OCI-M2 (cell line): ENCODE measurements at regions not wholly inside any gene's neighbourhood (a gene's known extent, or its start where the extent isn't known, plus 50 kb on each side); places are given as distances from the start of the nearest gene placed in this dataset.

Experiments used
- DNase-seq: peaks from one replicate; lab custom pipeline; 2025; ENCODE audit not compliant: unreplicated experiment; lab: John Stamatoyannopoulos, UW

DNA sequence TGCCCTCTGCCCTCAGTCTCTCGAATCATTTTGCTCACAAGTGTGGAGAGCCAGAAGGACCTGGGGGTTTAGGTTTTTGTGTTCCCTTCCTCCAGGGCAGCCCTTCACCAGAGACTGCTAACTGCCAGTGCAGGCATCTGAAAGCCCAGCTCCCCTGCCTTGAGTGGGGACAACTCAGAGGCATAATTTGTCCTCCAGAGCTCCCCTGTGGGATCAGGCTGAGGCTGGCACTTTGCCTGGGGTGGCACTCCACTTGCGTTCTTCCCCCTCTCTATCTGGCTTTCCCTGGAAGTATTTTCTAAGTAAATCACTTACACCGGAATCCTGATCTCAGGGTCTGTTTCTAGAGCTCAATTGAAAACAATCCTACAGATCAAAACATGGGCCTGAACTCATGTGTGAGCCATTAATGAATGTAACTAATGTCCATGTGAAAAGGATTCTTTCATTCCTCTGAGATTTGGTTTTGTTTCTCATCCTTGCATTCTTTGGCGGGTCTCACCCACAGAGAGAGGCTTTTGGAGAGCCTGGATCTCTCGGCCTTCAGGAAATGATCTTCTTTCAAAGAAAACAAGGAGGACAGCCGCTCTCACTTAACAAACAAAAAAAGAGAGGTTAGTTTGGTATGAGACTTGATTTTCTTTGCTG lies 125.7 kb upstream of the RIPOR2 start:
- no peak for DNase-seq

DNA sequence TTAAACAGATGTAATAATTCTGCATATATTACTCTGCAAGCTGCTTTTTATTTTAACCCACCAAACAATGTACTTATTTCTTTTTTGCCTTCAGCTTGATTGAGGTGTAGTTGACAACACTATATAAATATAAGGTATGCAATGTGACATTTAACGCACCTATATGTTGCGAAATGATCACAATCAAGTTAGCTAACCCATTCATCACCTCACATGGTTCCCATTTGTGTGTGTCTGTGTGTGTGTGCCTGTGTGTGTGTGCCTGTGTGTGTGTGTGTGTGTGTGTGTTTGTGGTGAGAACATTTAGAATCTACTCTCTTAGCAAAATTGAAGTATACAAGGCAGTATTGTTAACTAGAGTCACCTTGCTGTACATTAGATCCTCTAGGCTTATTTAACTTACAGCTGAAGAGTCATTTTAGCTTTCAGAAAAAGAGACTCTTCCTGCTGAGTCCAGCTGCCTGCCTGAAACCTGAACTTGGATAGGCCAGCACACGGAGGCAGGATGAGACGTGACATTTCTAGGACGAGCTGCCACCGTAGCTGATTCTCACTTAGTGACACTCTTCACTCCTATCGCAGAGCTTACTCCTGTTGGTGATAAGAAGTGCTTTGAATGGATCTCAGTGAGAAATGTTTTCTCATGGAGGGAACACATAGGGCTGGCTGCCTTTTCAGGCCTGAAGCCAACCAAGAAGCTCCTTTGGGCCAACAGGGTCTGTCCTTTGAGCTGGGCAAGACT lies 126.5 kb upstream of the RIPOR2 start:
- DNase-seq, result no peak

DNA sequence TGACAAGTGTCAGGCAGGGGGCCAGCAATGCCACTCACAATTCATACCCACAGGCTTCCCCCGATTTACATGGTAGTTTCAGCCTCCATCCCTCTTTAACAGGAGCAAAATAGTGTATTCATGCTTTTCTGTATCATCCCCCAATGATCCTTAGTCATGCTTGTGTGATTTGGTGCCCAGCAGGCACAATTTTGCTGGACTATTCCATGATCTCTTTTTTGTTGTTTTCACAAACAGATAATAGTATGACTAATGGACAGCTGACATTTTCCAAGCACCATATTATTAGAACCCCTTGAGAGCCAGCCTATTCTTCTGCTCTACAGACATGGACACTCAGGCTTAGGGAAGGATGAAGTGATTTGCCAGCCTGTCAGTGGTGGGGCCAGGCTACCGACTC lies 128.2 kb upstream of the RIPOR2 start:
- no peak for DNase-seq

DNA sequence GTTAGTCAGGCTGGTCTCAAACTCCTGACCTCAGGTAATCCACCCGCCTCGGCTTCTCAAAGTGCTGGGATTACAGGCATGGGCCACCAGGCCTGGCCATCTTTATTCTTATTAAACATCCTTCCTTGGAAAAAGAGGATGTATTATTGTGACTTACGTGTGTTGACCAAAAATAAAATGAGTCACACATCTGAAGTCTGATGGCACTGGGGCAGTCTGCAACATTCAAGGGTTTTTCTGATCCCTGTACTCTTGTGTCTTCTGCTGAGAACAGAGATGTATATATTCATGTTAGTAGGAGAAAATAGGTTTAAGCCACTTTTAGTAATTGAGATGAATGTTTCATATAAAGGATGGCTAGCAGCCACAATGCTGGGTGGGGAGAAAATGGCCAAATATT lies 129.9 kb upstream of the RIPOR2 start:
- DNase-seq, result no peak

GRCh38 chr6:25066593-25066992 lies 130.8 kb upstream of the RIPOR2 start:
- DNase-seq, result no peak

GRCh38 chr6:25068866-25069265 lies 133.1 kb upstream of the RIPOR2 start:
- DNase-seq, result no peak

GRCh38 chr6:25070547-25071366 lies 135.0 kb upstream of the RIPOR2 start:
- DNase-seq, result peak; percentile 85

DNA sequence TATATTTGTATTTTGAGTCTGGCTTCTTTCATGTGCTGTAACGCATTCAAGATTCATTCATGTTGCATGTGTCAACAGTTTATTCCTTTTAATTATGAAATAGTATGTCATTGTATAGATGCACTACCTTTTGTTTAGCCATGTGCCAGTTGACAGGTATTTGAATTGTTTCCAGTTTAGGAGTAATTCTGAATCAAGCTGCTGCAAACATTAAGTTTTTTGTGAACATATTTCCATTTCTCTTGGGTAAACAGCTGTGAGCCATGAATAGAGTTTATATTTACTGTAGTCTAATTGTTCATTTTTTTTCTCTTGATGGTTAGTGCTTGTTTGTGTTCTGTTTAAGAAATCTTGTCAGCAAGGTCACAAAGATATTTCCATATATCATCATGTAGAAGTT lies 142.4 kb upstream of the RIPOR2 start:
- no peak for DNase-seq

DNA sequence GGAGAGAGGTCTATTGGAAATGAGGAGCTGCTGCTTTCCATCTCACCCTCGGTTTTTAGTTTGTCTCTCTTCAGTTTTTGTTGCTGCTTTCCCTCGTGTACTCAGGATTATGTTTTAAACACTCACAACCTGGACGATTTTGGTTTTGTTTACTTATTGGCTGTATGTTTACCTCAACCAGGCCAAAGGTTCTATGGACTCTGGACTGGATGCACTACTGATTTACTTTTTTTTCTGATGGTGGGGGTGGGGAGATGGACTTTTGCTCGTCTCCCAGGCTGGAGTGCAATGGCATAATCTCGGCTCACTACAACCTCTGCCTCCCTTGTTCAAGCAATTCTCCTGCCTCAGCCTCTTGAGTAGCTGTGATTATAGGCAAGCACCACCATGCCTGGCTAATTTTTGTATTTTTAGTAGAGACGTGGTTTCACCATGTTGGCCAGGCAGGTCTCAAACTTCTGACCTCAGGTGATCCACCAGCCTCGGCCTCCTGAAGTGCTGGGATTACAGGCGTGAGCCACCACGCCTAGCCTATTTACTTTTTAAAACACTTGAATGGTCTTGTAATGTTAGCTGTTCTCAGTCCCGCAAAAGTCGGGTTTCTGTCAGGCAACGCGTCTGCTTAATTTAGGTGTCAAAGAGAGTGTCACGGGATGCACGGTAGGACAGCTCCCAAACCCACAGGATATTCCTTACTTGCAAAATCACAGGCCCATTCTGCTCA lies 148.2 kb upstream of the RIPOR2 start:
- no peak for DNase-seq

GRCh38 chr6:25084508-25084833 lies 148.7 kb upstream of the RIPOR2 start:
- no peak for DNase-seq

DNA sequence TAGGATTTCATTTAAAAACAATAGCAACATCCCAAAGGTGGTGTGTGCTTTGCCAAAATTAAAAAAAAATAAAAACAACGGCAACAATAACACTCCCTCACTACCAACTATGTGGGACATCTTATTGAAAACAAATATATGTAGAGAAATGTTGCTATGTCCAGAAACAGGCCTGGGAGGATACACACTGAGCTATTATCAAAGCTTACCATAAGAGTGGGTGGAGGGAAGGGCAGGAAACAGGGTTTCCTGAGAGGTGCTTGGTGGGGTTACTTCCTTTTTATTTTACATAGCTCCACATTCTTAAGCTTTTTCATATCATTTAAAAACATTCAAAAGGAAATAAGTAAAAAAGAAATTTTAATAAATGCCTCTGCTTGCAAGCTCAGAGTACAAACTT lies 150.0 kb upstream of the RIPOR2 start:
- no peak for DNase-seq

- no peak for DNase-seq
These were observed 150.8 kb upstream of the RIPOR2 start for GRCh38 chr6:25086500-25087091.

DNA sequence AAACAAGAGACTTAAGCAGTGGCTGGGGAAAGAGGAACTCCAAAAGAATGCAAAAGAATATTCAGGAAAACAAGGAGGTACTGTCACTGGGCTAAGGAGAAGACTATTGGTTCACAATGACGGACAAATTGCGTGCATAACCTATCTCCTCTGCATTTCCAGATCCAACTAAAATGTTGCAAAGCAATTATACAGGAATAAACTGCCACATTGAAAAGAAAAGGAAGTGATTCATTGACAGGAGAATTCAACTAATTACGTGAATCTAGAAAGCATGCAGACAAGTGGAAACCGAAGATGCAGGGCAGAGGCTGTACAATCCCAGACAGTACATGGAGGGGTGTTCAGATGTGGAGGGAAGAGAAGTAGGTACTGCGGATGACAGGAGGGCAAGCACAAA lies 152.8 kb upstream of the RIPOR2 start:
- DNase-seq, result no peak

DNA sequence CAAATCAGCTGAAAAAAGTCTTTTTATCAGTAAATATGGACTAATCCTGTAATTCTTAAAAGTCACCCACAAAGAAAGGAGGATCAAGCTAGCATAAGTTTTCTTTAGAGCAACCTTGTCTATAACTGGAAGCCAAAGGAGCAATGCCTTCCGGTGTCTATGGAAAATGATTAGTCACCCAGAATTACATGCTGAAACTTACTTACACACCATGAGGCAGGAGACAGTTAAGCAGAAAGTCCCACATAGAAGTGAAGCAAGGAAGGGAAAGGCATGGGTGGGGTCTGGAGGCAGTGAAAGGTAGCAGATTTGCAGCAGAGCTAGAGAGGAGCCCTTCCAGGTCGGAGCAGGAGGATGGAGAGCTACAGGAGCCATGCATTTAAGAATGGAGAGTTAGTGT lies 153.7 kb upstream of the RIPOR2 start:
- no peak for DNase-seq

DNA sequence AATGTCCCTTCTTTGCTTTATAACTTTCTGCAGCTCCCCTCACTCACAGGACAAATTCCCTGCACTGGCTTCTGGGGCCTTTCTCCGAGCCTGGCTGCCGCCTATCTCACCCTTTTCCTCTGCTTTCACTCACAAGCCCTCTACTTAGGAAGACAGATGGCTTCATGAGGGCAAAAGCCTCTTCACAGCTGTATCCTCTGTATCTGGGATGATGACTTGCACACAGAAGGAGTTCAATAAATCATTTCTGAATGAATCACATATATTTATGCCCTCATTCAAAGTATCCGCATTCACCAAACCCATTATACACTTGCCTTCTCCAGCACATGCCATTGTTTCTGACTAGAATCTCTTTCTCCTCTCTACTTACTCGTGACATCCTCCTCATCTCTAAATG lies 159.0 kb upstream of the RIPOR2 start:
- DNase-seq, result no peak

DNA sequence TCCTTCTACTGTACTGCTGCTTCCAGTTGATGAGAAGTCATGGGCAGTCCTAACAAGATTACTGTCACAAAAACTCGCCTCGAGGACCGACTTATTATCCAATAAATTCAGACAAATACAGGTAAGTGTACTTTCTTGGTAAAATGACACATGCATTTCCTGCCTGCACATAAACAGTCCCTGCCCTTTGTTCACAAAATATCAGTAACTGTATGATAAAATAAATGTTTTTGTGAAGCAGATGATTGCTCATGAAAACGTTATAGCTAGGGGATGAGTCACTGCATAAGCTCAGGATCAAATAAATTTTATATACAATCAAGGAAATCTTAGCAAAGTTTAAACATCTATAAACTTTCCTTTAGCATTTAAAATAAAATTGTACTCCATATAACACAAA lies 164.5 kb upstream of the RIPOR2 start:
- no peak for DNase-seq

DNA sequence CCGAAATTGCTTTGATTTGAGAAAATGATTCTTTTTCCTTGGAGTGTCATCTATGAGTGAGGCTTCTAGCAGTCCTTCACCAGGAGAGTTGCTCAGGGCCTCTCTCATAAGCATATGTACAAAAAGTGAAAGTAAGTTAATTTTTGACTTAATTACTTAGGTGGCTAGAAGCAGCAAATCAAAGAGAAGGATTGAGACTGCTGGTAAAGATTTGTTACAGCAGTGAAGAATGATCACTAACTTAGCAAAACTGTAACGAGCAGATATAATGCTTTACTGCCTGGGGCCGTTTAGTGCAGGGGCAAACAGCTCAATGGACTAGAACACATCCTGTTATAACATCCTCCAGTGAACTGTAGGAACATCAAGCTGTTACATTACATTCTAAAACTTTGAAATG lies 167.8 kb upstream of the RIPOR2 start:
- no peak for DNase-seq

DNA sequence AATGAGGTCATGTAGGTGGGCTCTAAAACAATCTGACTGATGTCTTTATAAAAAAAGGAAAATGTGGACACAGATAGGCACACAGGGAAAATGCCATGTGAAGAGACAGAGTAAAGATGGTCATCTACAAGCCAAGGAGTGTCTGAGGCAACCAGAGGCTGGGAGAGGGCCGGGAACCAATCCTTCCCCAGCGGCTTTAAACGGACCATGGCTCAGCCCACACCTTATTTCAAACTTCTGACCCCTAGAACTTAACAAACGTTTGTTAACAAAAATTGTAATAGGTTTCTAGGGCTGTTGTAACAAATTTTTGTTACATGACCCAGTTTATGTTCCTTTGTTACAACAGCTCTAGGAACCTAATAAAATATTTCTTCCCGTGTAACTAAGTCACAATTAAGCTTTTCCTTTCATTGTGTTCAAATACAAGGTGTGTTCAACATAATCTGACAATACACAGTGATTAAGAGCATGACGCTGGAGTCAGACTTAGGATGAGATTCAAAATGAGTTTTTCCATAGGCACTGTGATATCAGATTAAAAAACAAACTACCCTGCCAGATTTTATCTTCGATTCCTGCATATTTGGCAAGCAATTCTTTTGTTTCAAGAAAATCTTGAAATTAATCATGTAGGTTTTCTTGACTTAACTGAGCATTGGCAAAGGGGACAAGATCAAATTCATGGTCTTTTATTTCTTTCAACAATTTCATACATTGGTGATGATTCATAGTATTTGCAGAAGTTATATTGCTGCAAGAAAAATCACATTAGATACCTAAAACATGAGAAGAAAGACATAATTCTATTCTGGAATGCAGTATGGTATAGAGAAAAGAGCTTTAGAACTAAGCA lies 169.5 kb upstream of the RIPOR2 start:
- no peak for DNase-seq

GRCh38 chr6:25107218-25107617 lies 171.5 kb upstream of the RIPOR2 start:
- DNase-seq, result no peak

- DNase-seq, result no peak
These were observed 167.4 kb upstream of the CARMIL1 start for GRCh38 chr6:25111782-25112181.
